ENCODE measurements at regions not wholly inside any gene's neighbourhood (a gene's known extent, or its start where the extent isn't known, plus 50 kb on each side); places are given as distances from the start of the nearest gene placed in this dataset.

DNA sequence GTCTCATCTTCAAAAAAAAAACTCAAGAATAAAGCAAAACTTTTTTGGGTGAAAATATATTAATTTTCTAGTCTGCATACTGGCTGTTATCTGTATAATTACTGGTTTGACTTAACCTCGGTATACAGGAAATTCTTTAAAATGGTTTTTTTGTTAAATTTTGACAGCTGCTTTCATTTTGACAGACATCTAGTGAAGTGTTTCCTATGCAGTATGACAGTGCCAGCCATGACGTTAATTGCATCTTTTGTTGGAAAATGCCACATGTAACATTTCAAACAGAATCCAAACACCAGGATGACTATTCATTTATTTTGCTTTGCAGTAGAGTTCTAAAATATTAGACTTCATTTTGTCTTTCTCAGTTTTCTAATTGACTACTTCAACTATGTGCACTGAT lies 460.4 kb downstream of the NXPH1 start:
- Histone ChIP-seq H3K36me3 (ENCODE audit: insufficient read depth, low read length) (no peaks in the 10 kb centered on the region), H3K27me3 (ENCODE audit: insufficient read depth, low read length) (no peaks in the 10 kb centered on the region)

DNA sequence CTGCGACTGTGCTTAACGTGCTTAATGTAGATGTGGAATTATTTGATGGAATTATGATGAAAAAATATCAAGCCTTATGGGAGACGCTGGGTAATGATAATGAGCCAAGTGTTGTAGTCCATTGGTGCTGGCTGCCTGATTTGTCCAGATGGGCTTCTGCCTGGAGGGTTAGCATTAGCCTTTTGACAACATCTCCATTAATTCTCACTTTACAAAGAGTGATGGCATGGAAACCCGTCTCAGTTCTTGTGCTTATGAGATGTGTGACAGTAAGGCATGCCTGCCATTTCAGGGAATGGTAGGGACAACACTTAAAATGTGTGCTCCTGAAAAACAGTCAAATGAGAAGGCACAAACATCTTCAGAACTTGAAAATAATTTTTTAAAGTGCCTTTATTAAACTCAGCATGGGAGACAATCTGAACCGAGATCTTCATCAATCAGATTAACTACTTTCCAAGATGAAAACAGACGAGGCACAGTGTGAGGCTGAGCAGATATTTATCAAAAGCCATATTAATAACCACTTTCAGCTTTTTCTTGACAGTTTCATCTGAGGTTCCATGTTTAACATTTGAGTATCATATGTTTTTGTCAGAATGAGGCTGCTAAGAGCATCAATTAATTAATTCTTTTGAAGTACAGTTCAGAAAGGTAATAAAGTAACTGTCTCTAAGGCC lies 473.1 kb downstream of the NXPH1 start:
- Histone ChIP-seq H2AFZ (ENCODE audit: low read depth, low read length) (no peak overlapping the region), H3K4me1 (ENCODE audit: insufficient read depth, low read length) (no peaks in the 10 kb centered on the region), H3K36me3 (ENCODE audit: insufficient read depth, low read length) (no peaks in the 10 kb centered on the region), H3K27me3 (ENCODE audit: insufficient read depth, low read length) (no peaks in the 10 kb centered on the region), H3K4me3 (ENCODE audit: low read length) (no peak overlapping the region), H3K9me3 (ENCODE audit: low read length) (no peaks in the 10 kb centered on the region)

More for the DNA sequence above, 460.4 kb downstream of the NXPH1 start:
- no peaks in the 10 kb centered on the region for H3K4me1 ChIP-seq (ENCODE audit: insufficient read depth, low read length)
- H3K9me3 ChIP-seq (ENCODE audit: low read length): no peaks in the 10 kb centered on the region
- no peak overlapping the region for H2AFZ ChIP-seq (ENCODE audit: low read depth, low read length)
- H3K4me3 ChIP-seq (ENCODE audit: low read length): no peak overlapping the region

DNA sequence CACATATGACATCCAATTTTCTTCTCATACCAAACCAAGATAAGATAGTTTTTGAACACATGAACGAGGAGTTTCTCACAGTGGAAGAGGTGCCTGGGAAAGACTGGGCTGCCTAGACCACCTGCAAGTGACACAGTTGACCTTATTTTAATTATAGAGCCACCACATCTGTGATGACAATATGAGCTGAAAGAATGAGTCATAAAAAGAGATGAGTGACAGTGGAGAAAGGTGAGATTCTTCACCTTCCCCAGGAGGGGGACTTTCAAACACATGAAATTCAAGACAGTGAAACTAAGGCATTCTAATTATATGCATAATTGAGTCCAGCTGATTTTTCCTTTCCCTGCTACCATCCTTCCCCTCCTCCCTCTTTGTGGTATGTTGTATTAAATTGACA lies 475.5 kb downstream of the NXPH1 start:
- Histone ChIP-seq H3K9me3 (ENCODE audit: low read length) (no peaks in the 10 kb centered on the region), H3K36me3 (ENCODE audit: insufficient read depth, low read length) (no peaks in the 10 kb centered on the region), H3K4me3 (ENCODE audit: low read length) (no peak overlapping the region), H3K4me1 (ENCODE audit: insufficient read depth, low read length) (no peaks in the 10 kb centered on the region), H3K27me3 (ENCODE audit: insufficient read depth, low read length) (no peaks in the 10 kb centered on the region), H2AFZ (ENCODE audit: low read depth, low read length) (no peak overlapping the region)

DNA sequence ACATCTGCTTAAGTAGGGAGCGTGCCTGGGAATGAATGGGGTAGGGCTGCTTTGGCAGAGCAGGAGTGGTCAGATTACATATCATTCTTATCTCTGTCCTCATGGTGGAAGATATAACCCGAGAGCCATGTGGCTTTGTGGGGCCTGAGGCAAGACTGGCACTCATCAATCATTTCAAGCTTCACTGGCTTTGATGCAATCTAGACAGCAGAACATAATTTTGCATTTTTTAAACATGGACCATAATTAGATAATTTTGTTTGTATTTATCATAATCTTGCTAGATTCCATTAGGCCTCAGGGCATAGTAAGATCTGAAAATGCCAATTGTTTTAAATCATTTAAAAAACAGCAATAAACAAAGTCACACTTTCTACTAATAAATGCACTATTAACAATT lies 480.3 kb downstream of the NXPH1 start:
- Histone ChIP-seq H3K9me3 (ENCODE audit: low read length) (no peaks in the 10 kb centered on the region), H3K36me3 (ENCODE audit: insufficient read depth, low read length) (no peaks in the 10 kb centered on the region), H2AFZ (ENCODE audit: low read depth, low read length) (no peak overlapping the region), H3K4me1 (ENCODE audit: insufficient read depth, low read length) (no peaks in the 10 kb centered on the region), H3K4me3 (ENCODE audit: low read length) (no peak overlapping the region), H3K27me3 (ENCODE audit: insufficient read depth, low read length) (no peaks in the 10 kb centered on the region)

DNA sequence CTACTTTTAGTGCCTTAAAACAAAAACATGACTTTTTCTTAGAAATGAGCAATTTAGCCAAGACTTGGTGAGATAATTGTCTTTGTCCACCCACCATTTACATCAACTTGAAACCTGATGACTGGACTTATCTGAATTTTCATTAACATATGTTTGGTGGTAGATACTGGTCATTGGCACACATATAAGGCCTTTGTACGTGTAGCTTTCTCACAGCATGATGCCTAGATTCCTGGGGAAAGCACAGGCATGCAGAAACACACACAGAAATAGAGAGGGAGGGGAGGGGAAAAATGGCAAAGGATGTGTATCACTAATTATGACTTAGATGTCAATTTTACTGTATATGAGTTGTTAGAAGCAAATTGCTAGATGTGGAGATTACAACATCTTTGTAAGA lies 488.4 kb downstream of the NXPH1 start:
- Histone ChIP-seq H3K36me3 (ENCODE audit: insufficient read depth, low read length) (no peaks in the 10 kb centered on the region), H3K4me1 (ENCODE audit: insufficient read depth, low read length) (peaks cover 4% of the 10 kb centered on the region), H3K4me3 (ENCODE audit: low read length) (no peak overlapping the region), H2AFZ (ENCODE audit: low read depth, low read length) (no peak overlapping the region), H3K9me3 (ENCODE audit: low read length) (no peaks in the 10 kb centered on the region), H3K27me3 (ENCODE audit: insufficient read depth, low read length) (no peaks in the 10 kb centered on the region)

DNA sequence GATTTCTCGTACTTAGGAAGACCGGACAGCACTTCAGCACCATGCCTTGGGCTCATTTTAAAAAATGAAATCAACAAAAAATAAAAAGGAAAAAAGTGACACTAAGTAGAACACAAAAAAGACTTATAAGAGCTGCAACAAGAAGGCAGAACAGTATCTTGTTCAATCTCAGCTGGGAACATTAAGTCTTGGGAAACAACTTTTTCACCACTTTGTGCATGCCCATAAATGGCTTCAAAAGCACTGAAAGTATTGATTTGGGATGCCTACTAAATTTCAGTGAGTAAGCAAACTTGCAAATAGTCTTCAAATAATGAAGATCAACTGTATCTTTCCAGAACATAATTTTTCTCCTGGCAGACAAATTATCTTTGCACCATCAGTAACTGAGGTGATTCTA lies 489.3 kb downstream of the NXPH1 start:
- Histone ChIP-seq H3K27me3 (ENCODE audit: insufficient read depth, low read length) (no peaks in the 10 kb centered on the region), H3K4me3 (ENCODE audit: low read length) (no peak overlapping the region), H3K9me3 (ENCODE audit: low read length) (no peaks in the 10 kb centered on the region), H2AFZ (ENCODE audit: low read depth, low read length) (no peak overlapping the region), H3K4me1 (ENCODE audit: insufficient read depth, low read length) (peaks cover 4% of the 10 kb centered on the region), H3K36me3 (ENCODE audit: insufficient read depth, low read length) (no peaks in the 10 kb centered on the region)

DNA sequence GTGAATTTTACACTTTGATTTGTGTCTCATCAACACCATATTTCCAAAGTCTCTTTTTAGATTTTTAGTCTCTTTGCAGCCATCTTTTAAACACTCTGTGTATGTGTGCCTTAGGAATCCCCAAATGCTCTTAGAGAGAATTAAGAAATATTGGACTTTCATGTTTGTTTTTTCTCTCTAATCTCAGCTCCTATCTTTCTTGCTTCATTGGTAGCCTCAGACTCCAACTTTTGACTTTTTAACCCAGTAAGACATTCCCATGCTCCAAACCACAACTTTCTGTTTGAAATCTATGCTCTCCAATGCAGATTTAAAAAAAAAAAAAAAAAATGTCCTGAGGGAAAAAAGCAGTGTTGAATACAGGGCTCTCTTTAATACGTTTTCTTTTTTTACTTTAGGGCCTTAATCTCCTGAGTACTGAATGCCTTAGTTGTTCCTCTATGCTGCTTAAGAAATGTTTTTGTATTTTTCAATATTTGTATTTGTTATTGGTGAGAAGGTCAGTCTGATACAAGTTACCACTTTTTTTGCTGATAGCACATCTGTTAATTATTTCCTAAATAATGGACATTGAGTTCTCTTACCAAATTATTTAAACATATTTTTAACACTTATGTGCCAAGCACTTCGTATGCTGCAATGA lies 489.9 kb downstream of the NXPH1 start:
- Histone ChIP-seq H3K4me3 (ENCODE audit: low read length) (no peak overlapping the region), H3K36me3 (ENCODE audit: insufficient read depth, low read length) (no peaks in the 10 kb centered on the region), H3K9me3 (ENCODE audit: low read length) (no peaks in the 10 kb centered on the region), H3K27me3 (ENCODE audit: insufficient read depth, low read length) (no peaks in the 10 kb centered on the region), H2AFZ (ENCODE audit: low read depth, low read length) (no peak overlapping the region), H3K4me1 (ENCODE audit: insufficient read depth, low read length) (peaks cover 4% of the 10 kb centered on the region)

DNA sequence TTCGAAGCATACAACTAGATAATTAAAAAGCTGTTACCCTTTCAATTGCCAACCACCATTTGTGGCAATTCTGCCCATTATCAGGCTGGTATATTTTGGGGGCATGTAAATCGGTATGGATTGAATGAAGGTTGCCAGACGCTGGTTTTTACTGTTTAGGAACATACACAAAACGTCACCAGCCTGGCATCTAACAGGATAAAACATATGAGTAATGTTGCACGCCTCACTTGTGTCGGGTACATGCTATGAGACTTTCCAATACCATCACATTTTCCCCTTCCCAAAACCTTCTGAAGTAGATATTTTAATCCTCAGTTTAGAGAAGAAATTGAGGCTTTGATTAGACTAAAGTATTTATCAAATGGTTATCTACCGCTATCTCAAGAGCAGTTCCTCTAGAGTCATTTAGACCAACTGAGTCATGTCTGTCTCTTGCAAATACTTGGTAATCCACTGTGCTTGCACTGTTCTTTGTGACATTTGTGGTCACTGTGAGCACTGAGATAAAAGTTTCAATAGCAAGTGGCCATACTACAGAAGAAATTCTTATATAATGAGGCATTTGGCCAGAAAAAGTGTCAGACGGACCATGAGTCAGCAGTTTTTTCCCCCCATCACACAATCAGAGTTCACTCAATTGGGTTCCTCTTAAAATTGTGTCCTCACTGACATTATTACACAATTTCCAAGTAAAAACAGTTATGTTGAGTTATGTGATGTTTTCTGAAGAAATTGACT lies 498.7 kb downstream of the NXPH1 start:
- Histone ChIP-seq H2AFZ (ENCODE audit: low read depth, low read length) (no peak overlapping the region), H3K27me3 (ENCODE audit: insufficient read depth, low read length) (no peaks in the 10 kb centered on the region), H3K36me3 (ENCODE audit: insufficient read depth, low read length) (no peaks in the 10 kb centered on the region), H3K4me1 (ENCODE audit: insufficient read depth, low read length) (peaks cover 16% of the 10 kb centered on the region), H3K9me3 (ENCODE audit: low read length) (no peaks in the 10 kb centered on the region), H3K4me3 (ENCODE audit: low read length) (no peak overlapping the region)

DNA sequence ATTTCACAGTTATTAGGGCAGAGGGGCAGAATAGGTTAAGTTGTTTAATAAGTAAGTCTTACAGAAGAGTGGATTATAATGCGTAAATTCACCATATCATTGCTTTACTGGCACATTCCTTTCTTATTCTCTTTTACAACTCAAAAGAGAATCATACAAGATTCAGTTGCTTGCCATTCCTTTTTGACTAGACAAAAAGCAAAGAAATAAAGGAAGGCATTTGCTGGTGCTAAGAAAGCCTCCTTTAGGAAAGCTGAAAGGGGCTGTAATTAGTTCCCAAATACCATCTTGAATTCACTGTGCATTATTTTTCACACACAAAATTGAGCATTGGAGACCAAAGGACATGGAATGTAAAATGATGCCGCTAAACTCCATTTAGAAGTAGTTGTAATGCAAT lies 499.3 kb downstream of the NXPH1 start:
- no peaks in the 10 kb centered on the region for H3K9me3 ChIP-seq (ENCODE audit: low read length)
- H3K36me3 ChIP-seq (ENCODE audit: insufficient read depth, low read length): no peaks in the 10 kb centered on the region
- H3K4me3 ChIP-seq (ENCODE audit: low read length): no peak overlapping the region
- H3K4me1 ChIP-seq (ENCODE audit: insufficient read depth, low read length): peaks cover 16% of the 10 kb centered on the region
- H2AFZ ChIP-seq (ENCODE audit: low read depth, low read length): no peak overlapping the region
- H3K27me3 ChIP-seq (ENCODE audit: insufficient read depth, low read length): no peaks in the 10 kb centered on the region

DNA sequence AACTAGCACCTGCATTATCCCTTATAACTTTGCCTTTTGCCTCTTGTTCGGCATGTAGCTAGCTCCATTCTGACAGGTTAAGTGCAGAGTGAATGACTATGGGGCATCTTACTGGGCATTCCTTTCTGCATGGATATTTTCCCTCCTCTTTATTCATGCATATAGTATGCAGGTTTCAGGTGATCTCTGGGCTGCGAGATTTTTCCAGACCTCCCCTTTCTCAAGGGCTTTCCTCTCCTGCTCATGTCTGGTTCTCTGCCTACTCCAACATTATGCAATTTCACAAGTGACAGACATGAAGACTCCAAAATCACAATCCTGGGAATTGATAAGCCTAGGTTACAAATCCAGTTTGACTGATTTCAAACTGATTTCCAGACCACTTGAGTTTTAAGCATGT lies 503.8 kb downstream of the NXPH1 start:
- Histone ChIP-seq H2AFZ (ENCODE audit: low read depth, low read length) (no peak overlapping the region), H3K9me3 (ENCODE audit: low read length) (no peaks in the 10 kb centered on the region), H3K27me3 (ENCODE audit: insufficient read depth, low read length) (no peaks in the 10 kb centered on the region), H3K4me3 (ENCODE audit: low read length) (no peak overlapping the region), H3K4me1 (ENCODE audit: insufficient read depth, low read length) (peaks cover 16% of the 10 kb centered on the region), H3K36me3 (ENCODE audit: insufficient read depth, low read length) (no peaks in the 10 kb centered on the region)

DNA sequence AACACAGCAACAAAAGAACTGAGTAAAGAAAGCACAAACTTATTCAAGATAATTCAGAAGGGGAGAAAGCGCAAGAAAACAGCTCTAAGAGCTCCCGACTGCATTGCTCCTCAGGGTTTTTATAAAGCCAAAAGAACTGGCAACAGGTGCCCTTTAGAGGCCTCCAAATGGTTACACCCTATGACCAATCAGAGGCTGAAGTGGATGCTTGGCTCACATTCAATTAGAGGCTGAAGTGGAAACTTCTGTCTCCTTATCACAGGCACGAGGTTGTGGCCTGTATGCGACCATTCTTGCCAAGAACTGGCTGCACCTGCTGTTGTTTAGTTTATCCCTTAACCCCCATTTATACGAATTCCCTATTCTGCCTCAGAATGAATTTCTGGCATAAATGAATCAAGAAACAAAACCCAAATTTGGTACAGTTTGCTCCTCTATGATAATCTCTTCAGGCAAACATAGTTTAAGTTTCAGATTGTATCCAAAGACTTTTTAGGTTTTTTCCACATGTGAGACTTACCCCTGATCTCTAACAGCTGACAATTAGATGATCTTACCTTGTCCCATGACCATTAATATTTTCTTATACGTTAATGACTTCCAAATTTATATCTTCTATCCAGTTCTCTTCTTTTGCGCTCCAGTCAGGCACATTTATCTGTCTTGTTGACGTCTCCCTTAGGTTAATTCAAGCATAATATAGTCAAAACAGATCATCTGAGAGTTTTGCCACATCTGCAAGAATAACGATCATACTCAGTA lies 504.8 kb downstream of the NXPH1 start:
- Histone ChIP-seq H2AFZ (ENCODE audit: low read depth, low read length) (no peak overlapping the region), H3K36me3 (ENCODE audit: insufficient read depth, low read length) (no peaks in the 10 kb centered on the region), H3K9me3 (ENCODE audit: low read length) (no peaks in the 10 kb centered on the region), H3K27me3 (ENCODE audit: insufficient read depth, low read length) (no peaks in the 10 kb centered on the region), H3K4me3 (ENCODE audit: low read length) (no peak overlapping the region), H3K4me1 (ENCODE audit: insufficient read depth, low read length) (peaks cover 6% of the 10 kb centered on the region)

DNA sequence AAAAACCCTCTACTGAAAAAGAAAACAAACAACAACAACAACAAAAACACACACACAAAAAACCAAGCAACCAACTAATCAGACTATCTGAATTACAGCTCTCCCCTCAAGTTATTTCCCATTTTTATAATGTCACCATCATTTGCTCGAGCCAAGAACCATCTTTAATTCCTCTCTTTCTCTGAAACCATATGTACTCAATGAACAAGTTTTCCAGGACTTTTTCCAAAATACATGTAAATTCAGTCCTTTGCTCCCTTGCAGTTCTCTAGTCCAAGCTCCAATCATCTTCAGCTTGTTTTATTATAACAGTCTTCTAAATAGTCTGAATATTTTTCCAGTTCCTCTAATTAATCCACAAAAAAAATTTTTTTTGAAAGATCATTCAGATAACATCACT lies 506.0 kb downstream of the NXPH1 start:
- H3K4me1 ChIP-seq (ENCODE audit: insufficient read depth, low read length): peaks cover 3% of the 10 kb centered on the region
- no peaks in the 10 kb centered on the region for H3K36me3 ChIP-seq (ENCODE audit: insufficient read depth, low read length)
- no peaks in the 10 kb centered on the region for H3K9me3 ChIP-seq (ENCODE audit: low read length)
- no peak overlapping the region for H2AFZ ChIP-seq (ENCODE audit: low read depth, low read length)
- H3K4me3 ChIP-seq (ENCODE audit: low read length): no peak overlapping the region
- H3K27me3 ChIP-seq (ENCODE audit: insufficient read depth, low read length): no peaks in the 10 kb centered on the region

DNA sequence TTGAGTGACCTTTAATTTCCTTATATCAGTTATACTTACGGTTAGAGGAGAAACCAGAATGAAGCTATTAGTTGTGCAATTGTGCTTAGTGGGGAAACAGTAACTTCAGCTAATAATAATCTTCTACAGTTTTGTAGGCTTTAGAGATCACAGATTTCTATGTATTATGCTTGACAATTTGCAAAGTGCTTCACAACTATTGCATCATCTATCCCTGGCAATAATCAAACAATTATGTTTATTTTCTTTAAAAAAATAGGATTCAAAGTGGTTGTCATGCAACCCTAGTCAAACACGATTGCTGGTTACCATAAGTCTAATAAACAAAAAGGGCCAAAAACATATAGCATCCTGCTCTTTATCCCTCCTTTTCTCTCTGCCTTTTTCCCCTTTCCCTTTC lies 530.3 kb downstream of the NXPH1 start:
- Histone ChIP-seq H3K36me3 (ENCODE audit: insufficient read depth, low read length) (no peaks in the 10 kb centered on the region), H2AFZ (ENCODE audit: low read depth, low read length) (no peak overlapping the region), H3K27me3 (ENCODE audit: insufficient read depth, low read length) (no peaks in the 10 kb centered on the region), H3K4me1 (ENCODE audit: insufficient read depth, low read length) (no peaks in the 10 kb centered on the region), H3K4me3 (ENCODE audit: low read length) (no peak overlapping the region), H3K9me3 (ENCODE audit: low read length) (no peaks in the 10 kb centered on the region)

Measured in neuron (in vitro differentiated cells).